SK-N-SH (cell line): ENCODE measurements at regions not wholly inside any gene's neighbourhood (a gene's known extent, or its start where the extent isn't known, plus 50 kb on each side); places are given as distances from the start of the nearest gene placed in this dataset.

Experiments used
- CTCF ChIP-seq: fragments of 200-600 bp; sonication (generic); IDR thresholded peaks from 2 replicates; pipeline ENCODE4 v1.6.1; 2017; ENCODE audit warnings: antibody characterized with exemption, mild to moderate bottlenecking, moderate library complexity
- EZH2phosphoT487 ChIP-seq: fragments of 200-600 bp; sonication (generic); IDR thresholded peaks from 2 replicates; pipeline ENCODE4 v1.6.1; 2017; ENCODE audit warnings: low read depth, mixed run types, mild to moderate bottlenecking, antibody characterized with exemption, moderate library complexity, borderline replicate concordance
- JUND ChIP-seq: IDR thresholded peaks from 2 replicates; pipeline ENCODE4 v1.4.0; 2012
- NRF1 ChIP-seq: IDR thresholded peaks from 2 replicates; pipeline ENCODE4 v1.6.1; 2012; ENCODE audit warnings: low read depth, mild to moderate bottlenecking, low read length
- POLR2AphosphoS5 ChIP-seq: IDR thresholded peaks from 2 replicates; pipeline ENCODE4 v1.6.1; 2012; ENCODE audit warnings: low read depth, low read length
- RAD21 ChIP-seq: IDR thresholded peaks from 2 replicates; pipeline ENCODE4 v1.6.1; 2012; ENCODE audit warnings: mild to moderate bottlenecking, low read length
- REST ChIP-seq: IDR thresholded peaks from 2 replicates; pipeline ENCODE4 v1.6.1; 2012; ENCODE audit warnings: mild to moderate bottlenecking, low read depth, low read length, moderate library complexity
- RXRA ChIP-seq: IDR thresholded peaks from 2 replicates; pipeline ENCODE4 v1.4.0; 2012; ENCODE audit warnings: low read depth, mild to moderate bottlenecking, borderline replicate concordance
- SIN3A ChIP-seq: IDR thresholded peaks from 2 replicates; pipeline ENCODE4 v1.6.1; 2012; ENCODE audit warnings: low read depth, mild to moderate bottlenecking, low read length, moderate library complexity, borderline replicate concordance
- TAF1 ChIP-seq: IDR thresholded peaks from 2 replicates; pipeline ENCODE4 v1.6.1; 2012; ENCODE audit warnings: low read depth, mild to moderate bottlenecking, low read length, moderate library complexity, borderline replicate concordance
- TEAD4 ChIP-seq: IDR thresholded peaks from 2 replicates; pipeline ENCODE4 v1.4.0; 2012; ENCODE audit warnings: mild to moderate bottlenecking, borderline replicate concordance; ENCODE audit not compliant: insufficient read depth
- YY1 ChIP-seq: IDR thresholded peaks from 2 replicates; pipeline ENCODE4 v1.4.0; 2012; ENCODE audit warnings: low read depth, mild to moderate bottlenecking

- TF ChIP-seq YY1 (no peak), CTCF (no peak), NRF1 (no peak), POLR2AphosphoS5 (no peak), SIN3A (no peak), TAF1 (no peak), TEAD4 (no peak), JUND (no peak), EZH2phosphoT487 (no peak), REST (no peak), RXRA (no peak), RAD21 (no peak)
These were observed 1073.0 kb downstream of the BRD1 start for GRCh38 chr22:48754611-48755058.
